ENCODE measurements at regions not wholly inside any gene's neighbourhood (a gene's known extent, or its start where the extent isn't known, plus 50 kb on each side); places are given as distances from the start of the nearest gene placed in this dataset.

DNA sequence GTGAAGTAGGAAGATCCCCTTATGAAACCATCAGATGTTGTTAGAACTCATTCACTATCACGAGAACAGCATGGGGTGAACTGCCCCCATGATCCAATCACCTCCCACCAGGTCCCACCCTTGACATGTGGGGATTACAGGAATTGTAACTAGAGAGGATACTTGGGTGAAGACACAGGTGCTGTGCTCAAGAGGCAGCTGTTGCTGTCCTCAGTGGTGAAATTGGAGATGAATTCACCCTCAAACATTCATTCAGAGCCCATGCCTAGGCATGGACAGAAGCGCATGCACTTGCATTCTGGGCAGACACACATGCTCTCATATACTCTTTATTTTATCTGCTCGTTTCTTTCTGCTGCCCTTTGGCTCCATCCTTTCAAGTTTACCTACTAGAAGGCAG lies 385.0 kb downstream of the INSC start:
- DNase-seq (no peak), FAIRE-seq (no peak)
- H3K9ac ChIP-seq (ENCODE audit: low read length in 3 of 3): no peak overlapping the region
- TF ChIP-seq, protein P1, sequence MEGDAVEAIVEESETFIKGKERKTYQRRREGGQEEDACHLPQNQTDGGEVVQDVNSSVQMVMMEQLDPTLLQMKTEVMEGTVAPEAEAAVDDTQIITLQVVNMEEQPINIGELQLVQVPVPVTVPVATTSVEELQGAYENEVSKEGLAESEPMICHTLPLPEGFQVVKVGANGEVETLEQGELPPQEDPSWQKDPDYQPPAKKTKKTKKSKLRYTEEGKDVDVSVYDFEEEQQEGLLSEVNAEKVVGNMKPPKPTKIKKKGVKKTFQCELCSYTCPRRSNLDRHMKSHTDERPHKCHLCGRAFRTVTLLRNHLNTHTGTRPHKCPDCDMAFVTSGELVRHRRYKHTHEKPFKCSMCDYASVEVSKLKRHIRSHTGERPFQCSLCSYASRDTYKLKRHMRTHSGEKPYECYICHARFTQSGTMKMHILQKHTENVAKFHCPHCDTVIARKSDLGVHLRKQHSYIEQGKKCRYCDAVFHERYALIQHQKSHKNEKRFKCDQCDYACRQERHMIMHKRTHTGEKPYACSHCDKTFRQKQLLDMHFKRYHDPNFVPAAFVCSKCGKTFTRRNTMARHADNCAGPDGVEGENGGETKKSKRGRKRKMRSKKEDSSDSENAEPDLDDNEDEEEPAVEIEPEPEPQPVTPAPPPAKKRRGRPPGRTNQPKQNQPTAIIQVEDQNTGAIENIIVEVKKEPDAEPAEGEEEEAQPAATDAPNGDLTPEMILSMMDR (IDR thresholded peaks at IDR 0.05; ENCODE audit: borderline replicate concordance, extremely low read depth, insufficient read depth): no peak
- no peaks in the 10 kb centered on the region for H3K36me3 ChIP-seq (ENCODE audit: control insufficient read depth in 2 of 3, insufficient read depth in 3 of 3, low read length in 3 of 3)
- H3K9me3 ChIP-seq (ENCODE audit: control insufficient read depth in 2 of 3, insufficient read depth in 1 of 3, low read length in 3 of 3): no peaks in the 10 kb centered on the region
- no peaks in the 10 kb centered on the region for H3K4me1 ChIP-seq (ENCODE audit: control insufficient read depth in 2 of 3, insufficient read depth in 2 of 3, low read depth in 1 of 3, low read length in 3 of 3)
- intact Hi-C loops (cut with DNase I): no loop called here
- no peak overlapping the region for H3K4me3 ChIP-seq (ENCODE audit: low read length in 3 of 3)
- H3K27me3 ChIP-seq (ENCODE audit: control insufficient read depth, insufficient read depth, low read length): no peaks in the 10 kb centered on the region
- no peak overlapping the region for H3K27ac ChIP-seq (ENCODE audit: low read depth in 2 of 2, low read length in 2 of 2)

DNA sequence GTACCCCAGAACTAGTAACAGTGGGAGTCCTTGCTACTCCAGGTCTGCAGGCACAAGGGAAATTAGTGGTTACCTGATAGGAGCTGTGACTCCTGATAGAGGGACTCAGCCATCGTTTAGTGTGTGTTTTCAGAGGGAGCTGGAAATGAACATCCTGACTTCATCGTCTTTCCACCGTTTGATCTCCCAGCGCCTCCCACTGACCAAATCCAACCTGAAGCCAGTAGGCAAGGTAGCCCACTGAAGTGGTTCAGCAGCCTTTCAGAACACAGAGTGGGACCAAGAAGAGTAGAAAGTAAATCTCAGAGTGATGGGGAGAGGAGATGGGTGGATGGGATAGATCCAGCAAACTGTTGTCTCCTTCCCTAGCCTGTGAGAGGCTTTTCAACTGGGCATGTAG lies 385.9 kb downstream of the INSC start:
- intact Hi-C loops (cut with DNase I): no loop called here
- no peaks in the 10 kb centered on the region for H3K27me3 ChIP-seq (ENCODE audit: control insufficient read depth, insufficient read depth, low read length)
- H3K4me3 ChIP-seq (ENCODE audit: low read length in 3 of 3): no peak overlapping the region
- H3K9ac ChIP-seq (ENCODE audit: low read length in 3 of 3): no peak overlapping the region
- no peaks in the 10 kb centered on the region for H3K36me3 ChIP-seq (ENCODE audit: control insufficient read depth in 2 of 3, insufficient read depth in 3 of 3, low read length in 3 of 3)
- no peaks in the 10 kb centered on the region for H3K9me3 ChIP-seq (ENCODE audit: control insufficient read depth in 2 of 3, insufficient read depth in 1 of 3, low read length in 3 of 3)
- H3K4me1 ChIP-seq (ENCODE audit: control insufficient read depth in 2 of 3, insufficient read depth in 2 of 3, low read depth in 1 of 3, low read length in 3 of 3): no peaks in the 10 kb centered on the region
- H3K27ac ChIP-seq (ENCODE audit: low read depth in 2 of 2, low read length in 2 of 2): no peak overlapping the region
- DNase-seq (no peak), FAIRE-seq (no peak)
- TF ChIP-seq, protein P1 (IDR thresholded peaks at IDR 0.05; ENCODE audit: borderline replicate concordance, extremely low read depth, insufficient read depth): no peak

DNA sequence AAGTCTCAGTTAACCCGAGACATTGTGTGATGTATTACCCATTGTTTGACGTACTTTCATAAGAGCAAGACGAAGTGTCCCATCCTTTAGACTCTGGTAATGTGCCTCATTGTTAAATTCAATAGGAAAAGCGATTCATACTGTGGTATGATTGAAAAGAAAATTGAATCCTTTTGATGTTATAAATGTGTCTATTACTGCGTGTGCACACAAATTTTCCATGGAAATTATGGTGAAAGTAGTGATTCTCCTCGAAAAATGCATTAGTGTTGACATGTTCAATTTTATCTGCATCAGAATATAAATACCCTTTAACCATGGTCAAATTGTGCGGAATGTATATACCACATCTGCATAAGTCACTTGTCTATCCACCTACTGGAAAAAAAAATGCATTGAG lies 386.8 kb downstream of the INSC start:
- TF ChIP-seq, protein P1 (IDR thresholded peaks at IDR 0.05; ENCODE audit: borderline replicate concordance, extremely low read depth, insufficient read depth): no peak

DNA sequence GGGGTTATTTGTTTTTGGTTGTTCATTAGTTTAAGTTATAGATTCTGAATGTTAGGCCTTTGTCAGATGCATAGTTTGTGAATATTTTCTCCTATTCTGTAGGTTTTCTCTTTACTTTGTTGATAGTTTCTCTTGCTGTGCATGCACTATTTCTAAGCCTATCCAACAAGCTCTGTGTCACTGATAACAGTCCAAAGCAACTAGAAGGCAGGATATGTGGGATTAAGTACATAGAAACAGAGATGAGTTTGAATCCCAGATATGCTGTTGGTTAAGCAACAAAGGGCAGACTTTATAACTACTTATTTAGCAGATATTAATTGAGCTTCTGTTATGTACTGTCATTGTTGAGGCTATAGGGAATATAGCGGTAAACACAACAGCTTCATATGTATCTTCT lies 390.4 kb downstream of the INSC start:
- H3K4me3 ChIP-seq (ENCODE audit: low read length in 3 of 3): no peak overlapping the region
- H3K9me3 ChIP-seq (ENCODE audit: control insufficient read depth in 2 of 3, insufficient read depth in 1 of 3, low read length in 3 of 3): no peaks in the 10 kb centered on the region
- H3K27me3 ChIP-seq (ENCODE audit: control insufficient read depth, insufficient read depth, low read length): no peaks in the 10 kb centered on the region
- no peak overlapping the region for H3K9ac ChIP-seq (ENCODE audit: low read length in 3 of 3)
- intact Hi-C loops (cut with DNase I): no loop called here
- H3K36me3 ChIP-seq (ENCODE audit: control insufficient read depth in 2 of 3, insufficient read depth in 3 of 3, low read length in 3 of 3): no peaks in the 10 kb centered on the region
- TF ChIP-seq, protein P1 (IDR thresholded peaks at IDR 0.05; ENCODE audit: borderline replicate concordance, extremely low read depth, insufficient read depth): no peak
- no peak overlapping the region for H3K27ac ChIP-seq (ENCODE audit: low read depth in 2 of 2, low read length in 2 of 2)
- no peaks in the 10 kb centered on the region for H3K4me1 ChIP-seq (ENCODE audit: control insufficient read depth in 2 of 3, insufficient read depth in 2 of 3, low read depth in 1 of 3, low read length in 3 of 3)
- DNase-seq (no peak), FAIRE-seq (no peak)

More for the DNA sequence above, 386.8 kb downstream of the INSC start:
- intact Hi-C loops (cut with DNase I): no loop called here
- Histone ChIP-seq H3K9ac (ENCODE audit: low read length in 3 of 3) (no peak overlapping the region), H3K27ac (ENCODE audit: low read depth in 2 of 2, low read length in 2 of 2) (no peak overlapping the region), H3K9me3 (ENCODE audit: control insufficient read depth in 2 of 3, insufficient read depth in 1 of 3, low read length in 3 of 3) (no peaks in the 10 kb centered on the region), H3K4me1 (ENCODE audit: control insufficient read depth in 2 of 3, insufficient read depth in 2 of 3, low read depth in 1 of 3, low read length in 3 of 3) (no peaks in the 10 kb centered on the region), H3K4me3 (ENCODE audit: low read length in 3 of 3) (no peak overlapping the region), H3K36me3 (ENCODE audit: control insufficient read depth in 2 of 3, insufficient read depth in 3 of 3, low read length in 3 of 3) (no peaks in the 10 kb centered on the region), H3K27me3 (ENCODE audit: control insufficient read depth, insufficient read depth, low read length) (no peaks in the 10 kb centered on the region)
- DNase-seq (no peak), FAIRE-seq (no peak)
